ENCODE measurements at regions not wholly inside any gene's neighbourhood (a gene's known extent, or its start where the extent isn't known, plus 50 kb on each side); places are given as distances from the start of the nearest gene placed in this dataset.

DNA sequence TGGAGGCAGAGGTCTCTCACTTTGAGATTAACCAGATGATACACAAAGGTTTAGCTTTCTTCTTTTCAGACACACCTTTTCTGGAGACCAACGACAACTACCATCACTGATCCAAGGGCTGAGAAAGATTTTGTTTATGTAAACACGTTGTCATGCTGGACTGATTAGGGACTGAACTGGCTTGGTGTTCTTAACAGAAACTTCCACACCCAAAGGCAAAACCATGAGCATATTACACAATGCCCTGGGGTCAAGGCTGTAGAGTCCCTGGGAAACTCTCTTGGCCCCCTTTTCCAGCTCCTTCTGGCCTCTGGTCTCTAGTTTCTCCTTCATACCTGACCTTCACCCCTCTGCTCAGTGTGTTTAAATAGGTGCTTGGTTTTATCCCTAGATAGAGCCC is 447.0 kb upstream of the TCF4 start:
- H3K4me3 ChIP-seq (ENCODE audit: low read depth, low read length), result no peak overlapping the region
- TF ChIP-seq, protein P1, sequence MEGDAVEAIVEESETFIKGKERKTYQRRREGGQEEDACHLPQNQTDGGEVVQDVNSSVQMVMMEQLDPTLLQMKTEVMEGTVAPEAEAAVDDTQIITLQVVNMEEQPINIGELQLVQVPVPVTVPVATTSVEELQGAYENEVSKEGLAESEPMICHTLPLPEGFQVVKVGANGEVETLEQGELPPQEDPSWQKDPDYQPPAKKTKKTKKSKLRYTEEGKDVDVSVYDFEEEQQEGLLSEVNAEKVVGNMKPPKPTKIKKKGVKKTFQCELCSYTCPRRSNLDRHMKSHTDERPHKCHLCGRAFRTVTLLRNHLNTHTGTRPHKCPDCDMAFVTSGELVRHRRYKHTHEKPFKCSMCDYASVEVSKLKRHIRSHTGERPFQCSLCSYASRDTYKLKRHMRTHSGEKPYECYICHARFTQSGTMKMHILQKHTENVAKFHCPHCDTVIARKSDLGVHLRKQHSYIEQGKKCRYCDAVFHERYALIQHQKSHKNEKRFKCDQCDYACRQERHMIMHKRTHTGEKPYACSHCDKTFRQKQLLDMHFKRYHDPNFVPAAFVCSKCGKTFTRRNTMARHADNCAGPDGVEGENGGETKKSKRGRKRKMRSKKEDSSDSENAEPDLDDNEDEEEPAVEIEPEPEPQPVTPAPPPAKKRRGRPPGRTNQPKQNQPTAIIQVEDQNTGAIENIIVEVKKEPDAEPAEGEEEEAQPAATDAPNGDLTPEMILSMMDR (IDR thresholded peaks at IDR 0.05; ENCODE audit: low read depth, low read length), result no peak

DNA sequence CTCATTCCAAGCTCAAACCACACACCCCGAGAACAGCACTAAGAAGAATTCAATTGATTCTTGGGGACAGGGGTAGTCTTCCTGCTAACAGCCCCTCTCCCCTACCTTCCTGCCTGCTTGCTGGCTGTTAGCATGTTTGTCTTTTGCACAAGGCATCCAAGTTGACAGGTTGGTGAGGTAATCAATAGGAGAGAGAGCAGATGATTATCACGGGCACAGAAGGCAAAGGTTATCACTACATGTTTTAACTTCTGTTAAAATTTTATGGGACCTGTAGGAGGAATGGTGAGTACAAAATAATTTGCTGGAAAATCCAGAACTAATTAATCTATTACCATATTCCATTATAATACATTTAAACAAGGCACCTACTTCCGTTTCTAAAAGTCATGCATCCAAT is 442.1 kb upstream of the TCF4 start:
- no peak overlapping the region for H3K4me3 ChIP-seq (ENCODE audit: low read depth, low read length)
- TF ChIP-seq, protein P1 (IDR thresholded peaks at IDR 0.05; ENCODE audit: low read depth, low read length), result no peak

DNA sequence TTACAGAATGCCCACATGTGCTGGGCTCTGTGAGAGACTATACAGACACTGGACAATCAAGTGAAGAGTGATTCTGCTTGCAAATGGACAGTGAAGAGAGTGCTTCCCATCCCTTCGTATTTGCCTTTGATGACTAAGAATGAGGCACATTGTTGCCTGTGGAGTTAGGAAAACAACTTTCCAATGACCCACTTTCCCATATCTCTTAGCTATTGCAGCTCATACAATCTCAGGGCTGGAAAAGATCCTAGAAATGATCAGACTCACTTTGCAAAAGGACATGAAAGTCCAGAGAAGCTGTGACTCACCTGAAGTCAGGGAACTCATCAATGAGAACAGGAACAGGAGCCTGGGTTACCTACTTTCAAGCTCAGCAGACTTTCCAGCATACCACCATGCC is 440.5 kb upstream of the TCF4 start:
- TF ChIP-seq, protein P1 (IDR thresholded peaks at IDR 0.05; ENCODE audit: low read depth, low read length), result no peak
- no peak overlapping the region for H3K4me3 ChIP-seq (ENCODE audit: low read depth, low read length)

DNA sequence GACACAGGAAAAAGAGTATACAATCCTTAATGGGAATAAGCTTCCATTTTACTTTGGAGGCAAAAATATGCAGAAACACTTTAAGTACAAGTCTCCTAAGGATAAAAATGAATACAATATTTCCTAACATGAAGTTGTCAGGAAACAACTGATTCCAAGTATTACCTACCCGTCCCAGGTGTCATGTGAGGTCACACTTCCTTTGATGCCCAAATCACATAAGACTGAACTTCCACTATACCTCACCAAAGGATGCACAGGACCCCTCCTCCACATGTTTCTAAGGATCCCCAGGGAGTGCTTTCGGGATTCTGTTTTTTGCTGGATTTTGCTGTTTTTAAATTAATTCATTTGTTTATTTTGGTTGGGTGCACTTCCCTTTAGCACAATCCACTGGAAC is 438.5 kb upstream of the TCF4 start:
- H3K4me3 ChIP-seq (ENCODE audit: low read depth, low read length), result no peak overlapping the region

DNA sequence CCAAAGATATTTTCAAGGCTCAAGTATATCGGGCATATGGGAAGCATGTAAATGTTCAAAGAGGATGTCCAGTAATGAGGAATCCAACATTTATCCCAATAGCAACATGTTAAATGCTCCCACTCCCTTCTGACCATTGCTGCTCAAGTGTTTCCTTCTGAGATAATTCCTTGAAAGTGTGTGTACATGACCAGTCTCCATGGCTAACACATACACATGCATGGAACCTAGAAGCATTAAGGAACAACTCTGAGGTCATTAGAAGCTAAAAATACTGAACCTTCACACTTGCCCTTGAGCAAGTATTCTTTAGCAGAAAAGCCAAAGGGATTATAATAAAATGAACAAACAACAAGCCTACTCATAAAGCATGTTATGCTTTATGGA is 433.8 kb upstream of the TCF4 start:
- TF ChIP-seq, protein P1 (IDR thresholded peaks at IDR 0.05; ENCODE audit: low read depth, low read length), result no peak
- no peak overlapping the region for H3K4me3 ChIP-seq (ENCODE audit: low read depth, low read length)

More for the DNA sequence above, 438.5 kb upstream of the TCF4 start:
- TF ChIP-seq, protein P1 (IDR thresholded peaks at IDR 0.05; ENCODE audit: low read depth, low read length), result no peak

DNA sequence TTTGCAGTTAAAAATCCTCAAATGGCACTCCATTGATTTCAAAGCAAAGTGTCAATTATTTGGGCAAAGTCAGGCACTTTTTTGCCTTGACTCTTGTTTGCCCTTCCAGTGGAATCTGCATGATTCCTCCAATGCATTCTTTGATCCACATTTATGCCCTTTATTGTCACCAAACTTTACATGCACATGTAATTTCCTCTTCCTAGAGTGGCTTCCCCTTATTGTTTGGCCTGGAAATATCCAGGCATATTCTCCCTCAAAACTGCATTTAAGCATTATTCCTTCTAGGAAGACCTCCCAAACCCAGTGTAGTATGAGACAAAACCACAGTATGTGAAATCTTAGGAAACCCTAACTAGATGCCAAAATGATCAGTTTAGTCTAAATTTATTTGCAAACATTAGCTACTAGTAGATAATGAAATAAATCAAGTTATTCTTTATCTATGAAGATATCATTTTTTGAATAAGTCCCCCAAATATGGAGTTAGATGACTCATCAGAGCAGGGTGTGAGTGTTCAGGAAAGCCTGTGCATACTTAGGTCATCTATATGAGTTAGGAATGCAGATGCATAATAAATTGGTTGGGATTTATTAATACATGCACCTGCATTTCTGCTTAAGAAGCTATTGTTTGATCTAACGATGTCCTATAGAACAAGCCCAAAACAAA is 433.3 kb upstream of the TCF4 start:
- TF ChIP-seq, protein P1 (IDR thresholded peaks at IDR 0.05; ENCODE audit: low read depth, low read length), result no peak
- H3K4me3 ChIP-seq (ENCODE audit: low read depth, low read length), result no peak overlapping the region

DNA sequence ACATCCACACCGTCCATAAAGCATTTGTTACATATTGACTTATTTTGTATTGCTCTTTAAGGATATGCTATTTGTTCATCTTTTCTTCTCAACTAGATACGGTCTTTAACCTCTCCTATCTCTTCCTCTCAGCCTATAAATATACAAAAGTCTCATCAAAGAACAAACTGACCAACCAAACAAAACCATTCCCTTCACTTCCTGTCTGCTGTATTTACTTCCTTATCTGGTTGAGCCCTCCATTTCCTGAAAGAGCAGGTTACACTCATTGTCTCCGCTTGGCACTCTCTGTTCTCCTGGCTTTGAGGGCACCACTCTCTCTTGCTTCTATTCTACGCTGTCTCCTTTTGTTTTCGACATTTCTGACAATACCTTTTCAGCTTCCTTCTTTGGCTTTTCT is 431.9 kb upstream of the TCF4 start:
- no peak overlapping the region for H3K4me3 ChIP-seq (ENCODE audit: low read depth, low read length)
- TF ChIP-seq, protein P1 (IDR thresholded peaks at IDR 0.05; ENCODE audit: low read depth, low read length), result no peak

Measured in WI38 (cell line).